PC-9 (cell line): ENCODE measurements at regions not wholly inside any gene's neighbourhood (a gene's known extent, or its start where the extent isn't known, plus 50 kb on each side); places are given as distances from the start of the nearest gene placed in this dataset.

ENCODE experiments used
- CTCF ChIP-seq: fragments of 200-600 bp; sonication (generic); conservative IDR thresholded peaks from 2 replicates; pipeline ENCODE4 v1.6.1; 2017; ENCODE audit warnings: mixed run types, antibody characterized with exemption, mild to moderate bottlenecking, moderate library complexity
- EZH2 ChIP-seq: fragments of 200-600 bp; sonication (generic); IDR thresholded peaks from 2 replicates; pipeline ENCODE4 v1.8.0; 2017; ENCODE audit warnings: antibody characterized with exemption, low read depth

GRCh38 chr4:182170417-182170935, 72.7 kb upstream of the TENM3 start:
- TF ChIP-seq CTCF (no peak), EZH2 (no peak)
